Choroid plexus epithelial cell (primary cell): ENCODE measurements at regions not wholly inside any gene's neighbourhood (a gene's known extent, or its start where the extent isn't known, plus 50 kb on each side); places are given as distances from the start of the nearest gene placed in this dataset.

Source experiments
- DNase-seq: peaks from one replicate; pipeline ENCODE4 v3.0.0-alpha.2; 2010; ENCODE audit warnings: low read depth
- H3K4me3 ChIP-seq: 2 replicates; pipeline ENCODE4 v1.5.1; 2011; ENCODE audit warnings: low read depth, mild to moderate bottlenecking, control low read depth, low read length, moderate library complexity
- CTCF ChIP-seq: conservative IDR thresholded peaks from 2 replicates; pipeline ENCODE4 v1.5.1; 2011; ENCODE audit warnings: low read depth, mild to moderate bottlenecking, control low read depth, inconsistent platforms, low read length, moderate library complexity

GRCh38 chrX:42725196-42725595 is 52.8 kb downstream of the PPP1R2C start:
- DNase-seq: no peak
- TF ChIP-seq CTCF: no peak
- H3K4me3 ChIP-seq: no peak overlapping the region

- no peak overlapping the region for H3K4me3 ChIP-seq
- no peak for TF ChIP-seq CTCF
- no peak for DNase-seq
Observed at GRCh38 chrX:42720209-42720608, 57.8 kb downstream of the PPP1R2C start.

- DNase-seq: no peak
- H3K4me3 ChIP-seq: no peak overlapping the region
- no peak for TF ChIP-seq CTCF
Observed at GRCh38 chrX:42715701-42716262, 62.2 kb downstream of the PPP1R2C start.

GRCh38 chrX:42714981-42715700 is 62.8 kb downstream of the PPP1R2C start:
- peak; percentile 12 for DNase-seq
- TF ChIP-seq CTCF: peak; percentile 33
- no peak overlapping the region for H3K4me3 ChIP-seq

- no peak for TF ChIP-seq CTCF
- no peak overlapping the region for H3K4me3 ChIP-seq
Observed at GRCh38 chrX:42710452-42710851, 67.5 kb downstream of the PPP1R2C start.

GRCh38 chrX:42708222-42708621 is 69.7 kb downstream of the PPP1R2C start:
- TF ChIP-seq CTCF: no peak
- H3K4me3 ChIP-seq: no peak overlapping the region
- peak; percentile 47 for DNase-seq

More at GRCh38 chrX:42710452-42710851, 67.5 kb downstream of the PPP1R2C start:
- DNase-seq: no peak

- no peak for TF ChIP-seq CTCF
- no peak for DNase-seq
- H3K4me3 ChIP-seq: no peak overlapping the region
Observed at GRCh38 chrX:42707742-42708141, 70.2 kb downstream of the PPP1R2C start.
